ENCODE measurements at regions not wholly inside any gene's neighbourhood (a gene's known extent, or its start where the extent isn't known, plus 50 kb on each side); places are given as distances from the start of the nearest gene placed in this dataset.

DNA sequence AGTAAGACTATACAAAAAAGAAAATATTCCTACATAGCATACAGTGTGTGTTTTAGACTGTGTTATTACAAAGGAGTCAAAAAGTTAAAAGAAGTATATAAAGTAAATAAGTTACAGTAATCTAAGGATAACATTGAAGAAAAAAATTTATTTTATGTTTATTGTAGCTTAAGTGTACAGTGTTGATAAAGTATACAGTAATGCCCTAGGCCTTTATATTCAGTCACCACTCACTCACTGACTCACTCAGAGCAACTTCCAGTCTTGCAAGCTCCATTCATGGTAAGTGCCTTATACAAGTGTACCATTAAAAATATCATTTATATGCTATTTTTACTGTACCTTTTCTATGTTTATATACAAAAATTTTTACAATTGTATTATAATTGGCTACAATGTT is 220.1 kb downstream of the BCHE start:
- no peak for TF ChIP-seq POLR2A (IDR thresholded peaks at IDR 0.05)
- TF ChIP-seq, protein P1, sequence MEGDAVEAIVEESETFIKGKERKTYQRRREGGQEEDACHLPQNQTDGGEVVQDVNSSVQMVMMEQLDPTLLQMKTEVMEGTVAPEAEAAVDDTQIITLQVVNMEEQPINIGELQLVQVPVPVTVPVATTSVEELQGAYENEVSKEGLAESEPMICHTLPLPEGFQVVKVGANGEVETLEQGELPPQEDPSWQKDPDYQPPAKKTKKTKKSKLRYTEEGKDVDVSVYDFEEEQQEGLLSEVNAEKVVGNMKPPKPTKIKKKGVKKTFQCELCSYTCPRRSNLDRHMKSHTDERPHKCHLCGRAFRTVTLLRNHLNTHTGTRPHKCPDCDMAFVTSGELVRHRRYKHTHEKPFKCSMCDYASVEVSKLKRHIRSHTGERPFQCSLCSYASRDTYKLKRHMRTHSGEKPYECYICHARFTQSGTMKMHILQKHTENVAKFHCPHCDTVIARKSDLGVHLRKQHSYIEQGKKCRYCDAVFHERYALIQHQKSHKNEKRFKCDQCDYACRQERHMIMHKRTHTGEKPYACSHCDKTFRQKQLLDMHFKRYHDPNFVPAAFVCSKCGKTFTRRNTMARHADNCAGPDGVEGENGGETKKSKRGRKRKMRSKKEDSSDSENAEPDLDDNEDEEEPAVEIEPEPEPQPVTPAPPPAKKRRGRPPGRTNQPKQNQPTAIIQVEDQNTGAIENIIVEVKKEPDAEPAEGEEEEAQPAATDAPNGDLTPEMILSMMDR (IDR thresholded peaks at IDR 0.05) = no peak
- no peak for TF ChIP-seq EP300 (IDR thresholded peaks at IDR 0.05)

Data from tibial nerve (tissue), 4 donors.